ENCODE measurements at regions not wholly inside any gene's neighbourhood (a gene's known extent, or its start where the extent isn't known, plus 50 kb on each side); places are given as distances from the start of the nearest gene placed in this dataset.

DNA sequence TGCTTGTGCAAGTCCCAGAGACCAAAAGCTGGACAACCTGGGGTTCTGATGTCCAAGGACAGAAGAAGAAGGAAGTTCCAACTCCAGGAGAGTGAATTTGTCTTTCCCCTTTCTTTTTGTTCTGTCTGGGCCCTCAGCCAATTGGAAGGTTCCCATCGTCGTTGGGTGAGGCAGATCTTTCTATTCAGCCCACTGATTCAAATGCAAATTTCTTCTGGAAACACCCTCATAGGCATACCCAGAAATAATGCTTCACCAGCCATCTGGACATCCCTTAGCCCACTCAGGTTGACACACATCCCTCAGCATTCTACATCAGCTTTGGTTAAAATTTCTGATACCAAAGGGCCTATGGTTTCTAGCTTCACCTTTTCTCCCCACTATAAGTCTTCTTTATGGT, 156.5 kb downstream of the SP3 start:
- TF ChIP-seq CTCF (conservative IDR thresholded peaks at IDR 0.05; ENCODE audit: low read length) (no peak), EZH2phosphoT487 (IDR thresholded peaks at IDR 0.05; ENCODE audit: borderline replicate concordance) (no peak)
